ENCODE measurements at regions not wholly inside any gene's neighbourhood (a gene's known extent, or its start where the extent isn't known, plus 50 kb on each side); places are given as distances from the start of the nearest gene placed in this dataset.
"Not testable (repeated sequence)": the region's sequence is repeated elsewhere in the genome, so short reads cannot be mapped to it uniquely, and the experiment has no call there.

DNA sequence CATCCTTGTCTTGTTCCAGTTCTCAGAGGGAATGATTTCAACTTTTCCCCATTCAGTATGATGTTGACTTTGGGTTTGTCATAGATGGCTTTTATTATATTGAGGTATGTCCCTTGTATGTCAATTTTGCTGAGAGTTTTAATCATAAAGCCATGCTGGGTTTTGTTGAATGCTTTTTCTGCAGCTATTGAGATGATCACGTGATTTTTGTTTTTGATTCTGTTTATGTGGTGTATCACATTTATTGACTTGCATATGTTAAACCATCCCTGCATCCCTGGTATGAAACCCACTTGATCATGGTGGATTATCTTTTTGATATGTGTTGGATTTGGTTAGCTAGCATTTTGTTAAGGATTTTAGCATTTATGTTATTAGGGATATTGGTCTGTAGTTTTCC lies 53.2 kb upstream of the PHIP start:
- H3K36me3 ChIP-seq (ENCODE audit: control insufficient read depth, insufficient read depth, low read length); H3K9me3 ChIP-seq (ENCODE audit: control insufficient read depth, insufficient read depth, low read length); H3K27me3 ChIP-seq (ENCODE audit: control insufficient read depth, insufficient read depth, low read length); H3K4me3 ChIP-seq (ENCODE audit: low read depth, low read length); H3K27ac ChIP-seq (ENCODE audit: low read depth, low read length); H3K4me1 ChIP-seq (ENCODE audit: control insufficient read depth, insufficient read depth, low read length); DNase-seq (ENCODE audit: low read depth in 4 of 6, low spot score in 6 of 6): not testable (repeated sequence)
- WGBS (ENCODE audit: insufficient coverage) = no CpG with 5 or more reads among the region's 1 CpG
